SK-N-SH (cell line): ENCODE measurements at regions not wholly inside any gene's neighbourhood (a gene's known extent, or its start where the extent isn't known, plus 50 kb on each side); places are given as distances from the start of the nearest gene placed in this dataset.
A peak's percentile ranks its signal among the peaks of the same experiment; 100 is the strongest.

Source experiments
- CTCF ChIA-PET: fragments of 300-600, 350-600 bp; formaldehyde crosslinking; extraction: SDS; loops from one replicate; lab custom pipeline; 2021; lab: Yijun Ruan, JAX
- POLR2A ChIA-PET: fragments of 350-600 bp; sonication (Branson Sonifier 250); formaldehyde crosslinking; extraction: SDS; loops from one replicate; lab custom pipeline; 2020; ENCODE audit warnings: antibody characterized with exemption, inconsistent platforms; lab: Yijun Ruan, JAX
- DNase-seq: peaks from one replicate; pipeline ENCODE4 v3.0.0; 2012
- H2AFZ ChIP-seq: fragments of 200-600 bp; sonication (generic); 2 replicates; pipeline ENCODE4 v1.8.1; 2016; ENCODE audit warnings: antibody characterized with exemption, mild to moderate bottlenecking, low read depth
- H3F3A ChIP-seq: fragments of 200-600 bp; sonication (generic); replicated peaks from 2 replicates; pipeline ENCODE3; 2016; ENCODE audit warnings: antibody characterized with exemption, mild to moderate bottlenecking; ENCODE audit not compliant: insufficient read depth
- H3K27ac ChIP-seq, 2 experiments: fragments of 200-500 bp in 1 of 2; fragments of 200-600 bp in 1 of 2; sonication (Bioruptor generic) in 1 of 2; sonication (generic), shearing (Covaris generic) in 1 of 2; 2 replicates each; pipeline versions ENCODE4 v1.5.1 to v1.6.1; 2014 to 2016; ENCODE audit warnings: low read depth in 2 of 2, inconsistent platforms in 1 of 2, low read length in 1 of 2, mild to moderate bottlenecking in 1 of 2, mixed read lengths in 1 of 2
- H3K27me3 ChIP-seq: fragments of 200-600 bp; sonication (generic), shearing (Covaris generic); 2 replicates; pipeline ENCODE4 v1.6.1; 2016; ENCODE audit warnings: mixed run types; ENCODE audit not compliant: insufficient read depth
- H3K36me3 ChIP-seq, 2 experiments: fragments of 200-500 bp in 1 of 2; fragments of 200-600 bp in 1 of 2; sonication (Bioruptor generic) in 1 of 2; sonication (generic) in 1 of 2; replicated peaks in 1 of 2; 2 replicates each; pipeline versions ENCODE3 to v1.5.1; 2014 to 2016; ENCODE audit warnings: low read length in 1 of 2, mild to moderate bottlenecking in 1 of 2; ENCODE audit not compliant: insufficient read depth in 2 of 2, control insufficient read depth in 1 of 2
- H3K4me1 ChIP-seq, 2 experiments: fragments of 200-500 bp in 1 of 2; fragments of 200-600 bp in 1 of 2; sonication (Bioruptor generic) in 1 of 2; sonication (generic), shearing (Covaris generic) in 1 of 2; 2 replicates each; pipeline versions ENCODE4 v1.5.1 to v1.6.1; 2014 to 2016; ENCODE audit warnings: low read depth in 1 of 2, low read length in 1 of 2, mixed run types in 1 of 2; ENCODE audit not compliant: insufficient read depth in 2 of 2, control insufficient read depth in 1 of 2
- H3K4me2 ChIP-seq: fragments of 200-600 bp; sonication (generic), shearing (Covaris generic); 2 replicates; pipeline ENCODE4 v1.6.1; 2017; ENCODE audit warnings: mixed run types
- H3K4me3 ChIP-seq, 2 experiments: fragments of 200-500 bp in 1 of 2; fragments of 200-600 bp in 1 of 2; sonication (Bioruptor generic) in 1 of 2; sonication (generic), shearing (Covaris generic) in 1 of 2; 2 replicates each; pipeline versions ENCODE4 v1.5.1 to v1.8.1; 2014 to 2016; ENCODE audit warnings: low read depth in 2 of 2, inconsistent platforms in 1 of 2, low read length in 1 of 2, mild to moderate bottlenecking in 1 of 2, mixed read lengths in 1 of 2, moderate library complexity in 1 of 2
- H3K79me2 ChIP-seq: fragments of 200-600 bp; sonication (generic); 2 replicates; pipeline ENCODE4 v1.8.1; 2017; ENCODE audit warnings: mild to moderate bottlenecking; ENCODE audit not compliant: insufficient read depth
- H3K9ac ChIP-seq: fragments of 200-600 bp; sonication (generic); 2 replicates; pipeline ENCODE4 v1.6.1; 2017; ENCODE audit warnings: mixed run types
- H3K9me2 ChIP-seq: fragments of 200-600 bp; sonication (generic); 2 replicates; pipeline ENCODE4 v1.6.1; 2017; ENCODE audit warnings: mixed run types
- H3K9me3 ChIP-seq: fragments of 200-600 bp; sonication (generic); 2 replicates; pipeline ENCODE4 v1.6.1; 2017; ENCODE audit warnings: mixed run types, mild to moderate bottlenecking, moderate library complexity
- H4K20me1 ChIP-seq: fragments of 200-600 bp; sonication (generic); 2 replicates; pipeline ENCODE4 v1.6.1; 2017; ENCODE audit warnings: mild to moderate bottlenecking, mixed run types; ENCODE audit not compliant: insufficient read depth
- ELF1 ChIP-seq: IDR thresholded peaks from 2 replicates; pipeline ENCODE4 v1.4.0; 2012
- EP300 ChIP-seq, 2 experiments: IDR thresholded peaks; 2 replicates each; pipeline versions ENCODE4 v1.4.0 to v1.6.1; 2012; ENCODE audit warnings: borderline replicate concordance in 1 of 2, low read depth in 1 of 2, low read length in 1 of 2
- EZH2phosphoT487 ChIP-seq: fragments of 200-600 bp; sonication (generic); IDR thresholded peaks from 2 replicates; pipeline ENCODE4 v1.6.1; 2017; ENCODE audit warnings: low read depth, mixed run types, mild to moderate bottlenecking, antibody characterized with exemption, moderate library complexity, borderline replicate concordance
- FOSL2 ChIP-seq: IDR thresholded peaks from 2 replicates; pipeline ENCODE4 v1.4.0; 2012; ENCODE audit warnings: low read depth, mild to moderate bottlenecking, moderate library complexity, borderline replicate concordance
- NFIC ChIP-seq: IDR thresholded peaks from 2 replicates; pipeline ENCODE4 v1.4.0; 2012; ENCODE audit warnings: borderline replicate concordance
- NRF1 ChIP-seq: IDR thresholded peaks from 2 replicates; pipeline ENCODE4 v1.6.1; 2012; ENCODE audit warnings: low read depth, mild to moderate bottlenecking, low read length
- PBX3 ChIP-seq: IDR thresholded peaks from 2 replicates; pipeline ENCODE4; 2012
- POLR2AphosphoS5 ChIP-seq: IDR thresholded peaks from 2 replicates; pipeline ENCODE4 v1.6.1; 2012; ENCODE audit warnings: low read depth, low read length
- RAD21 ChIP-seq: IDR thresholded peaks from 2 replicates; pipeline ENCODE4 v1.6.1; 2012; ENCODE audit warnings: mild to moderate bottlenecking, low read length
- REST ChIP-seq: IDR thresholded peaks from 2 replicates; pipeline ENCODE4 v1.6.1; 2012; ENCODE audit warnings: mild to moderate bottlenecking, low read depth, low read length, moderate library complexity
- RFX5 ChIP-seq: IDR thresholded peaks from 2 replicates; pipeline ENCODE4 v1.6.1; 2012; ENCODE audit warnings: mild to moderate bottlenecking, improper control_type of control experiment, low read length
- RXRA ChIP-seq: IDR thresholded peaks from 2 replicates; pipeline ENCODE4 v1.4.0; 2012; ENCODE audit warnings: low read depth, mild to moderate bottlenecking, borderline replicate concordance
- SMC3 ChIP-seq: IDR thresholded peaks from 2 replicates; pipeline ENCODE4 v1.6.1; 2012; ENCODE audit warnings: low read depth, low read length, improper control_type of control experiment
- TCF12 ChIP-seq: IDR thresholded peaks from 2 replicates; pipeline ENCODE4 v1.4.0; 2012
- TEAD4 ChIP-seq: IDR thresholded peaks from 2 replicates; pipeline ENCODE4 v1.4.0; 2012; ENCODE audit warnings: mild to moderate bottlenecking, borderline replicate concordance; ENCODE audit not compliant: insufficient read depth
- YY1 ChIP-seq: IDR thresholded peaks from 2 replicates; pipeline ENCODE4 v1.4.0; 2012; ENCODE audit warnings: low read depth, mild to moderate bottlenecking
- WGBS: methylation state at CpG from one replicate; pipeline ENCODE4 v1.1.6; 2017; ENCODE audit warnings: low lambda C conversion rate; 5-methylcytosine and 5-hydroxymethylcytosine counted together
- TF ChIP-seq, protein P1 (sequence below): IDR thresholded peaks from 2 replicates; pipeline ENCODE4 v1.4.0; 2012; ENCODE audit warnings: low read depth

DNA sequence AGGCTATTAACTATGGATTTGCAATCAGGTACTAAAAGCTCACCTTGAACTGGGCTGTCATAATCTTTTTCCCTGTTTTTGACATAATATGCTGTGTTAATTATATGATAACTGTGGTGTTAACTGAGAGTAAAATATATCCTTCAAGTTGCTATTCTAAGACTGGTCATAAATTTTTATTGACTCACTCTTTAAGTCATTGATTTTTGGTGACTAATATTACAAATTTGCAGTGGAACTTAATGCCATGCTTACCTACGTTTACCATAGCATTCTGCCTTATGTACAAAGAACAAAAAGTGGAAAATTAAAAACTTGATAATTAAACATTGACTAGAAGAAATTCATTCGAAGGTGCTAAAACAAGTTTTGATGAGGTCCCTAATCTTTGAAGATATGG lies 872.4 kb downstream of the BRINP3 start (continued):
- TF ChIP-seq NFIC (no peak), TEAD4 (no peak), RFX5 (no peak), FOSL2 (no peak), REST (no peak), NRF1 (no peak)

GRCh38 chr1:189606047-189606446 lies 871.6 kb downstream of the BRINP3 start:
- peaks cover 0 to 3% of the 10 kb centered on the region in 2 experiments for H3K36me3 ChIP-seq

DNA sequence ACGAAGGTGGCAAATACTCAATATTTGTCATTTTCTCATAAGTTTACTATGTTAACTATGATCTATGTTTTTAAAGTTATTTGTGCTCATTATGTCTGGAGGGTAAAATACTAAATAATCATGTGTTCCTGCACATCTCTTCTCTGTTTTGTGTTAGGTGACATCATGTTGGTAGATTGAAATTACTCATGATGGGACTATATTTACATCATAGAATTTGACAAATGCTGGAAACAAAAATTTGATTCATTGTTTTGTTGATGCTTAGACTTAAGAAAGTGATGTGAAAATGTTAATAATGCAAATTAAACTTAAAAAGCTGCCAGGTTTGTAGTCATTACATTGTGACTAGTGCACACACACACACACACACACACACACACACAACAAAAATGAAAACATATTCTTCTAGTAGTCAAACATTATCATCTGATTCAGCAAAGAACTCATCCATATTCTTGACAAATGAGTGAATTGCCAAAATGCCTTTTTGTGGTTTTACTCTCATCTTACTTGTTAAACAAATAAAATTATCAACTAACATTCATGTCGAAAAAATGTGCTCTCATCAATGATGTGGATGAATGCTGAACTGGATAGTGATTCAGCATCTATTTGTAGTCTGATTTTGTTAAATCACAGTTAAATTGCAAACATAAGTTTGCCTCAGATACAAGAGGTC lies 870.7 kb downstream of the BRINP3 start:
- Histone ChIP-seq H3K4me3 (no peak overlapping the region), H3F3A (peaks cover 4% of the 10 kb centered on the region), H3K9me2 (no peaks in the 10 kb centered on the region), H3K4me1 (no peaks in the 10 kb centered on the region; a peak in 1 of 4 replicates), H2AFZ (no peak overlapping the region), H3K27me3 (no peaks in the 10 kb centered on the region), H3K79me2 (no peaks in the 10 kb centered on the region), H3K4me2 (no peak overlapping the region), H3K27ac (peak overlapping the region in 1 of 2 experiments; percentile 51; a peak in 2 of 4 replicates), H4K20me1 (no peaks in the 10 kb centered on the region), H3K9me3 (no peaks in the 10 kb centered on the region), H3K36me3 (peaks cover 0 to 3% of the 10 kb centered on the region in 2 experiments), H3K9ac (no peak overlapping the region)
- WGBS, result 42% methylated on average over 2 of the region's 2 CpGs
- no peak for DNase-seq
- ChIA-PET CTCF (no interaction called here), POLR2A (no interaction called here)
- TF ChIP-seq RXRA (no peak), NRF1 (no peak), RAD21 (no peak), EZH2phosphoT487 (no peak), TCF12 (peak; percentile 85), NFIC (peak; percentile 46; the same call in 1 of the 2 replicates), REST (no peak), YY1 (no peak), PBX3 (peak; percentile 93), ELF1 (no peak), SMC3 (no peak), POLR2AphosphoS5 (peak; percentile 33; the same call in 1 of the 2 replicates), EP300 (IDR thresholded peaks at IDR 0.05; ENCODE audit: borderline replicate concordance in 1 of 2, low read depth in 1 of 2, low read length in 1 of 2) (peak; percentile 33 to 73; a peak in 3 of 4 replicates)
- TF ChIP-seq, protein P1, sequence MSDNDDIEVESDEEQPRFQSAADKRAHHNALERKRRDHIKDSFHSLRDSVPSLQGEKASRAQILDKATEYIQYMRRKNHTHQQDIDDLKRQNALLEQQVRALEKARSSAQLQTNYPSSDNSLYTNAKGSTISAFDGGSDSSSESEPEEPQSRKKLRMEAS, result no peak

More at GRCh38 chr1:189606047-189606446, 871.6 kb downstream of the BRINP3 start:
- no peaks in the 10 kb centered on the region for H3K9me3 ChIP-seq
- 93% methylated on average over 6 of the region's 6 CpGs for WGBS
- H3K4me1 ChIP-seq, result no peaks in the 10 kb centered on the region; a peak in 1 of 4 replicates
- H3K4me3 ChIP-seq, result no peak overlapping the region
- H3K9me2 ChIP-seq, result no peaks in the 10 kb centered on the region
- no peaks in the 10 kb centered on the region for H3K27me3 ChIP-seq
- ChIA-PET POLR2A (no interaction called here), CTCF (no interaction called here)
- H3K9ac ChIP-seq, result no peak overlapping the region
- TF ChIP-seq TEAD4, result no peak
- H3F3A ChIP-seq, result peaks cover 4% of the 10 kb centered on the region
- no peak overlapping the region for H2AFZ ChIP-seq
- no peak overlapping the region for H3K27ac ChIP-seq
- H4K20me1 ChIP-seq, result no peaks in the 10 kb centered on the region
- no peak for DNase-seq
- H3K79me2 ChIP-seq, result no peaks in the 10 kb centered on the region
- H3K4me2 ChIP-seq, result no peak overlapping the region
